IPS DF 4.7 (cell line): ENCODE measurements at regions not wholly inside any gene's neighbourhood (a gene's known extent, or its start where the extent isn't known, plus 50 kb on each side); places are given as distances from the start of the nearest gene placed in this dataset.

Experiments used
- DNase-seq: peaks from one replicate; pipeline ENCODE4 v3.0.0-alpha.2; 2013; ENCODE audit warnings: low spot score; ENCODE audit errors: extremely low read depth

GRCh38 chr15:39458131-39458530 is 122.7 kb upstream of the THBS1 start:
- DNase-seq: no peak

- DNase-seq: no peak
Measured at GRCh38 chr15:39459548-39459947, 121.3 kb upstream of the THBS1 start.

GRCh38 chr15:39460748-39461147 is 120.1 kb upstream of the THBS1 start:
- no peak for DNase-seq

- DNase-seq: no peak
Measured at GRCh38 chr15:39461536-39462130, 119.2 kb upstream of the THBS1 start.

GRCh38 chr15:39462691-39463090 is 118.2 kb upstream of the THBS1 start:
- no peak for DNase-seq

- DNase-seq: no peak
Measured at GRCh38 chr15:39465843-39466749, 114.8 kb upstream of the THBS1 start.

- DNase-seq: no peak
Measured at GRCh38 chr15:39466750-39467105, 114.2 kb upstream of the THBS1 start.

- no peak for DNase-seq
Measured at GRCh38 chr15:39468331-39468730, 112.5 kb upstream of the THBS1 start.

GRCh38 chr15:39468828-39469227 is 112.1 kb upstream of the THBS1 start:
- no peak for DNase-seq

- DNase-seq: no peak
Measured at GRCh38 chr15:39471785-39472574, 108.9 kb upstream of the THBS1 start.

GRCh38 chr15:39472621-39473297 is 108.1 kb upstream of the THBS1 start:
- DNase-seq: no peak

GRCh38 chr15:39473298-39473947 is 107.5 kb upstream of the THBS1 start:
- no peak for DNase-seq

GRCh38 chr15:39474657-39475056 is 106.2 kb upstream of the THBS1 start:
- DNase-seq: no peak

- DNase-seq: no peak
Measured at GRCh38 chr15:39478996-39479395, 101.9 kb upstream of the THBS1 start.

- no peak for DNase-seq
Measured at GRCh38 chr15:39479911-39480310, 101.0 kb upstream of the THBS1 start.

GRCh38 chr15:39482459-39482858 is 98.4 kb upstream of the THBS1 start:
- DNase-seq: no peak

- DNase-seq: no peak
Measured at GRCh38 chr15:39486621-39487457, 94.0 kb upstream of the THBS1 start.

- no peak for DNase-seq
Measured at GRCh38 chr15:39487458-39487735, 93.5 kb upstream of the THBS1 start.

- no peak for DNase-seq
Measured at GRCh38 chr15:39488516-39488915, 92.4 kb upstream of the THBS1 start.

- DNase-seq: no peak
Measured at GRCh38 chr15:39488961-39489360, 91.9 kb upstream of the THBS1 start.
